HEK293T (cell line): ENCODE measurements at regions not wholly inside any gene's neighbourhood (a gene's known extent, or its start where the extent isn't known, plus 50 kb on each side); places are given as distances from the start of the nearest gene placed in this dataset.

Source experiments
- CTCF ChIA-PET: fragments of 350-600 bp; formaldehyde crosslinking; extraction: SDS; loops from one replicate; lab custom pipeline; 2021; ENCODE audit warnings: antibody characterized with exemption, inconsistent platforms; lab: Yijun Ruan, JAX
- POLR2A ChIA-PET: fragments of 350-600 bp; formaldehyde crosslinking; extraction: SDS; loops from one replicate; lab custom pipeline; 2020; ENCODE audit warnings: antibody characterized with exemption, inconsistent platforms; lab: Yijun Ruan, JAX
- DNase-seq: peaks from one replicate; pipeline ENCODE4 v3.0.0; 2012; ENCODE audit warnings: mixed read lengths; ENCODE audit errors: extremely low spot score
- ARNT ChIP-seq: fragments of 450-650 bp; IDR thresholded peaks from 2 replicates; pipeline ENCODE4 v1.6.1; 2017; ENCODE audit warnings: mild to moderate bottlenecking
- BHLHE40 ChIP-seq: fragments of 450-650 bp; IDR thresholded peaks from 2 replicates; pipeline ENCODE4 v1.6.1; 2016; ENCODE audit warnings: mild to moderate bottlenecking, moderate library complexity, borderline replicate concordance
- CTBP1 ChIP-seq: fragments of 450-650 bp; IDR thresholded peaks from 2 replicates; pipeline ENCODE4 v1.6.1; 2016; ENCODE audit warnings: borderline replicate concordance
- ELF4 ChIP-seq: fragments of 450-650 bp; IDR thresholded peaks from 2 replicates; pipeline ENCODE4 v1.6.1; 2017; ENCODE audit warnings: antibody characterized with exemption
- FOXA1 ChIP-seq: fragments of 450-650 bp; IDR thresholded peaks from 2 replicates; pipeline ENCODE4 v1.6.1; 2016; ENCODE audit warnings: mild to moderate bottlenecking
- FOXK2 ChIP-seq: fragments of 450-650 bp; IDR thresholded peaks from 2 replicates; pipeline ENCODE4 v1.6.1; 2016; ENCODE audit warnings: mild to moderate bottlenecking
- FOXM1 ChIP-seq: fragments of 450-650 bp; IDR thresholded peaks from 2 replicates; pipeline ENCODE4 v1.6.1; 2017; ENCODE audit warnings: mild to moderate bottlenecking, borderline replicate concordance
- HDGF ChIP-seq: fragments of 450-650 bp; IDR thresholded peaks from 2 replicates; pipeline ENCODE4 v1.6.1; 2017; ENCODE audit warnings: antibody characterized with exemption, borderline replicate concordance
- L3MBTL2 ChIP-seq: fragments of 450-650 bp; conservative IDR thresholded peaks from 2 replicates; pipeline ENCODE4 v1.6.1; 2016; ENCODE audit warnings: mild to moderate bottlenecking
- LEF1 ChIP-seq: fragments of 450-650 bp; IDR thresholded peaks from 2 replicates; pipeline ENCODE4 v1.6.1; 2017; ENCODE audit warnings: mild to moderate bottlenecking, borderline replicate concordance
- NFRKB ChIP-seq: fragments of 450-650 bp; IDR thresholded peaks from 2 replicates; pipeline ENCODE4 v1.6.1; 2016; ENCODE audit warnings: mild to moderate bottlenecking, moderate library complexity
- SP1 ChIP-seq: fragments of 450-650 bp; IDR thresholded peaks from 2 replicates; pipeline ENCODE4 v1.6.1; 2017
- SUZ12 ChIP-seq: fragments of 450-650 bp; IDR thresholded peaks from 2 replicates; pipeline ENCODE4 v1.6.1; 2016; ENCODE audit warnings: mild to moderate bottlenecking
- TARDBP ChIP-seq: fragments of 450-650 bp; IDR thresholded peaks from 2 replicates; pipeline ENCODE4 v1.6.1; 2016
- ZNF384 ChIP-seq: fragments of 450-650 bp; IDR thresholded peaks from 2 replicates; pipeline ENCODE4 v1.6.1; 2016
- TF ChIP-seq, protein P1 (sequence below): fragments of 450-650 bp; IDR thresholded peaks from 2 replicates; pipeline ENCODE4 v1.6.1; 2016

DNA sequence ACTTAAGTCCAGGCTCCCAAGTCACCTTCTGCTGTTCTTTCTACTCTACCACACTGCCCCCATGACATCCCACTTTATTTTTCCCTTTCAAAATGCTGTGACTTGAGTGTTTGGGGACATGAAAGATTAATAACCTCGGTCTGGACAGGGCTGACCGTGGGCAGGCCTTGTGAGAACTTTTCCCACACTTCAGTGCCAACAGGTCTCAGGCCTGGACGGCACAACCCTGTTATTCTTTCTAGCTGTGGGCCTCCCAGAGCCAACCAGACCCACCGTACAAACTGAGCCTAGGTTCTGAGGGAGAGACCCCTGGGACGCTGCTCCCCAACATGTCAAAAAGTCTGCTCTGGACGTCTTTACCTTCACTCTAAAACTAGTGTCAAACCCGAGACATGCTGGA, 153.4 kb downstream of the CEP120 start:
- CTCF ChIA-PET, result no interaction called here
- TF ChIP-seq FOXK2 (no peak), HDGF (no peak), L3MBTL2 (no peak), SUZ12 (no peak), SP1 (no peak), ELF4 (no peak), LEF1 (no peak), NFRKB (no peak), FOXA1 (no peak), ARNT (no peak), ZNF384 (no peak), FOXM1 (no peak)
- TF ChIP-seq, protein P1, sequence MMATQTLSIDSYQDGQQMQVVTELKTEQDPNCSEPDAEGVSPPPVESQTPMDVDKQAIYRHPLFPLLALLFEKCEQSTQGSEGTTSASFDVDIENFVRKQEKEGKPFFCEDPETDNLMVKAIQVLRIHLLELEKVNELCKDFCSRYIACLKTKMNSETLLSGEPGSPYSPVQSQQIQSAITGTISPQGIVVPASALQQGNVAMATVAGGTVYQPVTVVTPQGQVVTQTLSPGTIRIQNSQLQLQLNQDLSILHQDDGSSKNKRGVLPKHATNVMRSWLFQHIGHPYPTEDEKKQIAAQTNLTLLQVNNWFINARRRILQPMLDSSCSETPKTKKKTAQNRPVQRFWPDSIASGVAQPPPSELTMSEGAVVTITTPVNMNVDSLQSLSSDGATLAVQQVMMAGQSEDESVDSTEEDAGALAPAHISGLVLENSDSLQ, result no peak
- DNase-seq, result no peak
- POLR2A ChIA-PET, result no interaction called here

DNA sequence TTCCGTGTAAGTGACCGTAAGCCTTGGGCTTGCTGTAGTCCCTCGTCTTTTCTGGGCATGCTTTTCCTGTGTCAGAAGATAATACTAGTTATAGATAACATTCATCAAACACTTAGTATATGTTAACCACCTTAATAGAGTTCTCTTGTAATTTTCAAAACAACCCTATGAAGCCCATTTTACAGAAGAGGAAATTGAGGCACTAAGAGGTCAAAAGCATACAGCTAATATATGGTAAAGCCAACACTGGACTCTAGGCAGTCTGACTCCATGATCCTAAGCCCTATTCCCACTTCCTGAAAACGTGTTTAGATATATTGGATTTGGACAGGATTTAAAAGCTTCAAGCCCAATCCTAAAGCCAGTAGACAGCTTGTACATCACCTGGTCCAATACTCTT, 153.8 kb downstream of the CEP120 start:
- DNase-seq, result no peak
- TF ChIP-seq SUZ12 (no peak), FOXM1 (no peak), FOXK2 (no peak), LEF1 (no peak), FOXA1 (no peak), ELF4 (no peak), L3MBTL2 (no peak), TARDBP (no peak), CTBP1 (no peak), BHLHE40 (no peak), ARNT (no peak), HDGF (no peak), NFRKB (no peak), SP1 (no peak)
- TF ChIP-seq, protein P1, result no peak
- POLR2A ChIA-PET, result no interaction called here
- CTCF ChIA-PET, result no interaction called here

DNA sequence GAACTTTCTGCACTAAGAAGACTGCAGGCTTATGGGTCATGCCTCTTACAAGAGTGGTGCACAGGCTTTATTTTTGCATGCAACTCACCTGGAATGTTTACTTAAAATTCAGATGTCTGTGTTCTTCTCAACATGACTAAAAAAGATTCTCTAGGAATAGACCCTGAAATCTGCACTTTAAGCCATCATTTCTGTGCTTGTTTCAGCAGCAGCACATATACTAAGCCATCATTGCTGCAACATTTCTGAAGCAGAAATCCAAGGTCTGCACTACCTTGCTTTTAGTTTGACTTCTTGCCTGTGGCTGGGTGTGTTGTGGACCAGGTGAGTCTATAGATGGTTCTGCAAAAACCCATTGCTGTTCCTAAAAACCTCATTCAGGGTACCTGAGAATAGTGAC, 156.8 kb downstream of the CEP120 start:
- ChIA-PET POLR2A (no interaction called here), CTCF (no interaction called here)
- no peak for DNase-seq
- TF ChIP-seq HDGF (no peak), FOXA1 (no peak), LEF1 (no peak), CTBP1 (no peak), FOXM1 (no peak), ARNT (no peak), NFRKB (no peak), FOXK2 (no peak), SUZ12 (no peak), ZNF384 (no peak)
- TF ChIP-seq, protein P1, result no peak

GRCh38 chr5:123265551-123265950, 157.7 kb downstream of the CEP120 start:
- CTCF ChIA-PET, result no interaction called here

DNA sequence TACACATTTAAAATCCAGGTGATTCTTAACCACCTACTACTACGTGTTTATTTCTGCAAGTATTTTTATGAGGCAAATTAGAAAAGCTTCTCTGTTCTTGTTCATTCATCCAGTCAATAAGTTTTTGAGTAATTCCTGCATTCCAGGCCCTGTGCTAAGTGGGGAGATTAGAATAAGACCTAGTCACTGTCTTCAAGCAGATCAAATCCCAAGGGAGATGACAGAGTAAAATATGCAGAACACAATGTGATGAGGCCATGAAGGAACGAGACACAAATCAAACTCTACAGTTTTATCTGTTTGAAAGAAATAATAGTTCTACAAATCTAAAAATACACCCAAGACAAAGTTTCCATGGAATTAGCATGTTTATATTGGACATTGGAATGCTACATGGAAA, 158.8 kb downstream of the CEP120 start:
- TF ChIP-seq FOXM1 (no peak), LEF1 (no peak), SUZ12 (no peak), FOXA1 (no peak), ARNT (no peak)
- TF ChIP-seq, protein P1, result no peak
- DNase-seq, result no peak
- POLR2A ChIA-PET, result no interaction called here
- CTCF ChIA-PET, result interaction anchor here (1.0 kb wide), 1 partner anchor 10 kb away, joined by 3 read pairs; no protein-coding TSS in a partner anchor

More at GRCh38 chr5:123265551-123265950, 157.7 kb downstream of the CEP120 start:
- TF ChIP-seq SP1 (no peak), ZNF384 (no peak), SUZ12 (no peak), LEF1 (no peak), FOXA1 (no peak), FOXK2 (no peak), NFRKB (no peak), BHLHE40 (no peak), TARDBP (no peak), FOXM1 (no peak), HDGF (no peak)
- TF ChIP-seq, protein P1, result no peak
- POLR2A ChIA-PET, result no interaction called here
- DNase-seq, result no peak
